Prostate gland (tissue), 2 donors: ENCODE measurements at regions not wholly inside any gene's neighbourhood (a gene's known extent, or its start where the extent isn't known, plus 50 kb on each side); places are given as distances from the start of the nearest gene placed in this dataset.

ENCODE experiments used
- POLR2A ChIP-seq: fragments of 450-650 bp; IDR thresholded peaks from one replicate; pipeline ENCODE4 v1.6.1; 2016; ENCODE audit warnings: antibody characterized with exemption, mild to moderate bottlenecking
- TF ChIP-seq, protein P1 (sequence below), 4 experiments: fragments of 200-600 bp in 2 of 4; fragments of 450-650 bp in 2 of 4; sonication (generic) in 2 of 4; IDR thresholded peaks; 1 replicate in 3 of 4; 2 replicates in 1 of 4; pipeline ENCODE4 v1.5.1; 2016 to 2019; ENCODE audit warnings: antibody characterized with exemption in 4 of 4, mild to moderate bottlenecking in 2 of 4, moderate library complexity in 2 of 4

DNA sequence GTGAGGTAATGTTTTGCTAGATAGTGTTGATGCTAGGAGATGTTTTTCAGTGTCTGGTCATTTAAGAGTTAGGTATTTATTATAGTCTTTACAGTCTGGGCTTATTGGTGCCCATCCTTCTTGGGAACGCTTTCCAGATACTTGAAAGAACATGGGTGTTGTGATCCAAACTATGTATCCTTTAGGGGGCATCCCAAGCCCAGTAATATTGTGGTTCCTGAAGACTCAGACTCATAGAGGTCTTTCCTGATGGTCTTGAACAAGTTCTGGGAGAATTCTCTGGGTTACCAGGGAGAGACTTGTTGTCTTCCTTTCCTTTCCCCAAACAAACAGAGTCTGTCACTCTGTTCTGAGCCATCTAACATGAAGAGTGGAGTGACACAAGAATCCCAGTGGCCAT lies 99.7 kb upstream of the LRRC3B start:
- TF ChIP-seq, protein P1, sequence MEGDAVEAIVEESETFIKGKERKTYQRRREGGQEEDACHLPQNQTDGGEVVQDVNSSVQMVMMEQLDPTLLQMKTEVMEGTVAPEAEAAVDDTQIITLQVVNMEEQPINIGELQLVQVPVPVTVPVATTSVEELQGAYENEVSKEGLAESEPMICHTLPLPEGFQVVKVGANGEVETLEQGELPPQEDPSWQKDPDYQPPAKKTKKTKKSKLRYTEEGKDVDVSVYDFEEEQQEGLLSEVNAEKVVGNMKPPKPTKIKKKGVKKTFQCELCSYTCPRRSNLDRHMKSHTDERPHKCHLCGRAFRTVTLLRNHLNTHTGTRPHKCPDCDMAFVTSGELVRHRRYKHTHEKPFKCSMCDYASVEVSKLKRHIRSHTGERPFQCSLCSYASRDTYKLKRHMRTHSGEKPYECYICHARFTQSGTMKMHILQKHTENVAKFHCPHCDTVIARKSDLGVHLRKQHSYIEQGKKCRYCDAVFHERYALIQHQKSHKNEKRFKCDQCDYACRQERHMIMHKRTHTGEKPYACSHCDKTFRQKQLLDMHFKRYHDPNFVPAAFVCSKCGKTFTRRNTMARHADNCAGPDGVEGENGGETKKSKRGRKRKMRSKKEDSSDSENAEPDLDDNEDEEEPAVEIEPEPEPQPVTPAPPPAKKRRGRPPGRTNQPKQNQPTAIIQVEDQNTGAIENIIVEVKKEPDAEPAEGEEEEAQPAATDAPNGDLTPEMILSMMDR (IDR thresholded peaks at IDR 0.05): no peak
- no peak for TF ChIP-seq POLR2A
